Umbilical cord (tissue), 1 donor: ENCODE measurements at regions not wholly inside any gene's neighbourhood (a gene's known extent, or its start where the extent isn't known, plus 50 kb on each side); places are given as distances from the start of the nearest gene placed in this dataset.

Experiments
- DNase-seq: peaks from one replicate; pipeline ENCODE4 v3.0.0-alpha.2; 2015; ENCODE audit warnings: low spot score

GRCh38 chr13:63367522-63368198 is 1952.0 kb upstream of the PCDH20 start:
- no peak for DNase-seq

GRCh38 chr13:63364159-63364558 is 1948.5 kb upstream of the PCDH20 start:
- no peak for DNase-seq

GRCh38 chr13:63351533-63351932 is 1935.9 kb upstream of the PCDH20 start:
- DNase-seq = no peak

- no peak for DNase-seq
Observed at GRCh38 chr13:63351081-63351480, 1935.4 kb upstream of the PCDH20 start.

GRCh38 chr13:63345835-63346234 is 1930.2 kb upstream of the PCDH20 start:
- DNase-seq = no peak

GRCh38 chr13:63344711-63345110 is 1929.1 kb upstream of the PCDH20 start:
- DNase-seq = no peak

- no peak for DNase-seq
Observed at GRCh38 chr13:63337921-63338320, 1922.3 kb upstream of the PCDH20 start.

GRCh38 chr13:63337041-63337440 is 1921.4 kb upstream of the PCDH20 start:
- no peak for DNase-seq

GRCh38 chr13:63336549-63336948 is 1920.9 kb upstream of the PCDH20 start:
- no peak for DNase-seq

- DNase-seq = no peak
Observed at GRCh38 chr13:63327584-63327983, 1911.9 kb upstream of the PCDH20 start.

- DNase-seq = no peak
Observed at GRCh38 chr13:63323441-63323840, 1907.8 kb upstream of the PCDH20 start.

- no peak for DNase-seq
Observed at GRCh38 chr13:63311587-63311986, 1895.9 kb upstream of the PCDH20 start.

GRCh38 chr13:63308549-63309165 is 1893.0 kb upstream of the PCDH20 start:
- DNase-seq = no peak

GRCh38 chr13:63307228-63307627 is 1891.6 kb upstream of the PCDH20 start:
- DNase-seq = no peak

GRCh38 chr13:63305641-63306133 is 1890.0 kb upstream of the PCDH20 start:
- DNase-seq = no peak

- no peak for DNase-seq
Observed at GRCh38 chr13:63304497-63304896, 1888.8 kb upstream of the PCDH20 start.

- DNase-seq = no peak
Observed at GRCh38 chr13:63299866-63300394, 1884.3 kb upstream of the PCDH20 start.

- DNase-seq = no peak
Observed at GRCh38 chr13:63297163-63297562, 1881.5 kb upstream of the PCDH20 start.

GRCh38 chr13:63291701-63292100 is 1876.1 kb upstream of the PCDH20 start:
- DNase-seq = no peak

GRCh38 chr13:63288576-63288975 is 1872.9 kb upstream of the PCDH20 start:
- no peak for DNase-seq

GRCh38 chr13:63287926-63288325 is 1872.3 kb upstream of the PCDH20 start:
- no peak for DNase-seq

GRCh38 chr13:63285426-63285825 is 1869.8 kb upstream of the PCDH20 start:
- DNase-seq = no peak

GRCh38 chr13:63279136-63279535 is 1863.5 kb upstream of the PCDH20 start:
- no peak for DNase-seq
